K562 (cell line): ENCODE measurements at regions not wholly inside any gene's neighbourhood (a gene's known extent, or its start where the extent isn't known, plus 50 kb on each side); places are given as distances from the start of the nearest gene placed in this dataset.

Experiments
- ELF4 ChIP-seq: fragments of 450-650 bp; formaldehyde crosslinking; IDR thresholded peaks from 2 replicates; pipeline ENCODE4 v1.4.0; 2022; ENCODE audit warnings: missing genetic modification characterization
- FIP1L1 ChIP-seq: fragments of 200-400 bp; formaldehyde crosslinking; IDR thresholded peaks from 2 replicates; pipeline ENCODE4 v1.6.1; 2018; ENCODE audit warnings: mild to moderate bottlenecking, low read depth, low read length; ENCODE audit not compliant: poor library complexity, severe bottlenecking
- SMARCB1 ChIP-seq: IDR thresholded peaks from 2 replicates; pipeline ENCODE4 v1.6.1; 2011; ENCODE audit warnings: improper control_type of control experiment, low read depth; ENCODE audit not compliant: insufficient read length
- TCF7L2 ChIP-seq: fragments of 150-350 bp; IDR thresholded peaks from 2 replicates; pipeline ENCODE4 v1.6.1; 2016; ENCODE audit warnings: low read depth, mild to moderate bottlenecking, low read length, moderate library complexity
- ZNF232 ChIP-seq: sonication (generic); formaldehyde crosslinking; IDR thresholded peaks from 2 replicates; pipeline ENCODE4 v1.8.0; 2022; ENCODE audit warnings: mild to moderate bottlenecking, missing genetic modification reagents
- ZNF263 ChIP-seq: sonication (generic); formaldehyde crosslinking; IDR thresholded peaks from 2 replicates; pipeline ENCODE4 v1.8.0; 2022; ENCODE audit warnings: mild to moderate bottlenecking, missing genetic modification reagents, borderline replicate concordance
- TF ChIP-seq, protein P1 (sequence below), 2 experiments: fragments of 450-650 bp; conservative IDR thresholded peaks; 2 replicates each; pipeline ENCODE4 v1.6.1; 2017; ENCODE audit warnings: mild to moderate bottlenecking in 2 of 2, moderate library complexity in 2 of 2
- TF ChIP-seq, protein P2 (sequence below): sonication (generic); formaldehyde crosslinking; IDR thresholded peaks from 2 replicates; pipeline ENCODE4 v1.9.0; 2022; ENCODE audit warnings: mild to moderate bottlenecking, missing genetic modification reagents
- TF ChIP-seq, protein P3 (sequence below), 3 experiments: IDR thresholded peaks in 2 of 3; conservative IDR thresholded peaks in 1 of 3; 2 replicates each; pipeline ENCODE4 v1.5.1; 2011 to 2012; ENCODE audit warnings: low read length in 3 of 3, mild to moderate bottlenecking in 3 of 3, control low read depth in 2 of 3, improper control_type of control experiment in 1 of 3, inconsistent platforms in 1 of 3, low read depth in 1 of 3, mixed read lengths in 1 of 3, moderate library complexity in 1 of 3; ENCODE audit not compliant: insufficient read depth in 2 of 3
- TF ChIP-seq, protein P4 (sequence below): sonication (generic); formaldehyde crosslinking; IDR thresholded peaks from 2 replicates; pipeline ENCODE4 v1.5.0; 2020; ENCODE audit warnings: missing genetic modification reagents

DNA sequence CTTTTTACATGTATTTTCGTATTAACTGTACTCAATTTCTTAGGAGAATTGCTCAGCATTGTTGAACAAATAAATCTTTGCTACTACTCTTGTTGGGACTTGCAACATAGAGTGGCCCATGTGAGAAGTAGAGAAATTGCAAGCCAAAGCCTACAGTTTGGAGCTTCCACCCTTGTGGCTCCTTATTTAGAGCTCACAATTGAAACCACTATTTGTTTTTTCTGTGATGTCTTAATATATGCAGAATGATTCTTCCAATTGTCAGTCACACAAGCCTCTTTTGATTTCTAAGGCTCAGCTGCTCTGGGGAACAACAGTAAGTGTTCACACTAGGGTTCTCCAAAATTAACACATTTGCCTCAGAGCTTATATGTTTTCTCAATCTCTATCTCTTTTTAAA, 60.2 kb upstream of the GALNT13 start:
- TF ChIP-seq, protein P1, sequence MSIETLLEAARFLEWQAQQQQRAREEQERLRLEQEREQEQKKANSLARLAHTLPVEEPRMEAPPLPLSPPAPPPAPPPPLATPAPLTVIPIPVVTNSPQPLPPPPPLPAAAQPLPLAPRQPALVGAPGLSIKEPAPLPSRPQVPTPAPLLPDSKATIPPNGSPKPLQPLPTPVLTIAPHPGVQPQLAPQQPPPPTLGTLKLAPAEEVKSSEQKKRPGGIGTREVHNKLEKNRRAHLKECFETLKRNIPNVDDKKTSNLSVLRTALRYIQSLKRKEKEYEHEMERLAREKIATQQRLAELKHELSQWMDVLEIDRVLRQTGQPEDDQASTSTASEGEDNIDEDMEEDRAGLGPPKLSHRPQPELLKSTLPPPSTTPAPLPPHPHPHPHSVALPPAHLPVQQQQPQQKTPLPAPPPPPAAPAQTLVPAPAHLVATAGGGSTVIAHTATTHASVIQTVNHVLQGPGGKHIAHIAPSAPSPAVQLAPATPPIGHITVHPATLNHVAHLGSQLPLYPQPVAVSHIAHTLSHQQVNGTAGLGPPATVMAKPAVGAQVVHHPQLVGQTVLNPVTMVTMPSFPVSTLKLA (conservative IDR thresholded peaks at IDR 0.05), result no peak
- TF ChIP-seq ZNF232 (CRISPR knock-in tag) (no peak), ELF4 (no peak), TCF7L2 (no peak), FIP1L1 (no peak), ZNF263 (CRISPR knock-in tag) (no peak), SMARCB1 (no peak)
- TF ChIP-seq, protein P2, sequence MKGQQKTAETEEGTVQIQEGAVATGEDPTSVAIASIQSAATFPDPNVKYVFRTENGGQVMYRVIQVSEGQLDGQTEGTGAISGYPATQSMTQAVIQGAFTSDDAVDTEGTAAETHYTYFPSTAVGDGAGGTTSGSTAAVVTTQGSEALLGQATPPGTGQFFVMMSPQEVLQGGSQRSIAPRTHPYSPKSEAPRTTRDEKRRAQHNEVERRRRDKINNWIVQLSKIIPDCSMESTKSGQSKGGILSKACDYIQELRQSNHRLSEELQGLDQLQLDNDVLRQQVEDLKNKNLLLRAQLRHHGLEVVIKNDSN, result no peak
- TF ChIP-seq, protein P3, sequence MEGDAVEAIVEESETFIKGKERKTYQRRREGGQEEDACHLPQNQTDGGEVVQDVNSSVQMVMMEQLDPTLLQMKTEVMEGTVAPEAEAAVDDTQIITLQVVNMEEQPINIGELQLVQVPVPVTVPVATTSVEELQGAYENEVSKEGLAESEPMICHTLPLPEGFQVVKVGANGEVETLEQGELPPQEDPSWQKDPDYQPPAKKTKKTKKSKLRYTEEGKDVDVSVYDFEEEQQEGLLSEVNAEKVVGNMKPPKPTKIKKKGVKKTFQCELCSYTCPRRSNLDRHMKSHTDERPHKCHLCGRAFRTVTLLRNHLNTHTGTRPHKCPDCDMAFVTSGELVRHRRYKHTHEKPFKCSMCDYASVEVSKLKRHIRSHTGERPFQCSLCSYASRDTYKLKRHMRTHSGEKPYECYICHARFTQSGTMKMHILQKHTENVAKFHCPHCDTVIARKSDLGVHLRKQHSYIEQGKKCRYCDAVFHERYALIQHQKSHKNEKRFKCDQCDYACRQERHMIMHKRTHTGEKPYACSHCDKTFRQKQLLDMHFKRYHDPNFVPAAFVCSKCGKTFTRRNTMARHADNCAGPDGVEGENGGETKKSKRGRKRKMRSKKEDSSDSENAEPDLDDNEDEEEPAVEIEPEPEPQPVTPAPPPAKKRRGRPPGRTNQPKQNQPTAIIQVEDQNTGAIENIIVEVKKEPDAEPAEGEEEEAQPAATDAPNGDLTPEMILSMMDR (IDR thresholded peaks at IDR 0.05 in 2 of 3, conservative IDR thresholded peaks at IDR 0.05 in 1 of 3; ENCODE audit: insufficient read depth in 2 of 3, low read depth in 1 of 3, low read length in 3 of 3), result no peak
- TF ChIP-seq, protein P4, sequence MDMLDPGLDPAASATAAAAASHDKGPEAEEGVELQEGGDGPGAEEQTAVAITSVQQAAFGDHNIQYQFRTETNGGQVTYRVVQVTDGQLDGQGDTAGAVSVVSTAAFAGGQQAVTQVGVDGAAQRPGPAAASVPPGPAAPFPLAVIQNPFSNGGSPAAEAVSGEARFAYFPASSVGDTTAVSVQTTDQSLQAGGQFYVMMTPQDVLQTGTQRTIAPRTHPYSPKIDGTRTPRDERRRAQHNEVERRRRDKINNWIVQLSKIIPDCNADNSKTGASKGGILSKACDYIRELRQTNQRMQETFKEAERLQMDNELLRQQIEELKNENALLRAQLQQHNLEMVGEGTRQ (CRISPR knock-in tag), result no peak
